K562 (cell line): ENCODE measurements at regions not wholly inside any gene's neighbourhood (a gene's known extent, or its start where the extent isn't known, plus 50 kb on each side); places are given as distances from the start of the nearest gene placed in this dataset.

ENCODE experiments used
- ATAC-seq: fragments of 200-7000 bp; cut with Tn5 transposase; 3 replicates; pipeline ENCODE4 v1.9.1; 2020; ENCODE audit warnings: moderate library complexity
- BruUV-seq: library from RNA; stranded (reverse); fragments of 400-500 nt; replicated peaks from 2 replicates; lab custom pipeline; 2021; lab: Mats Ljungman, UMichigan
- CTCF ChIA-PET: fragments of 300-600 bp; formaldehyde crosslinking; extraction: SDS; loops from one replicate; lab custom pipeline; 2021; ENCODE audit warnings: low intra/inter-chr PET ratio; lab: Yijun Ruan, JAX
- POLR2A ChIA-PET: fragments of 300-600, 350-650 bp; sonication (Branson Sonifier 250); formaldehyde crosslinking; extraction: SDS; loops from one replicate; lab custom pipeline; 2021; ENCODE audit warnings: antibody characterized with exemption, inconsistent platforms; lab: Yijun Ruan, JAX
- DNase-seq, 4 experiments: peaks; one replicate each; pipeline versions ENCODE4 v3.0.0 to v3.0.0-alpha.2; 2011 to 2018; ENCODE audit warnings: low spot score in 3 of 4, mixed read lengths in 3 of 4; ENCODE audit errors: extremely low read depth in 1 of 4
- FAIRE-seq: peaks from 2 replicates; lab custom pipeline; 2011; peaks lifted over from hg19 to GRCh38; lab: Jason Lieb, UNC
- H2AFZ ChIP-seq: 2 replicates; pipeline ENCODE4 v1.6.0; 2011; ENCODE audit warnings: low read depth, low read length, control low read depth, inconsistent platforms
- H3K27ac ChIP-seq: fragments of 200-600 bp; 3 replicates; pipeline ENCODE4 v1.8.0; 2011; ENCODE audit warnings: low read depth, mild to moderate bottlenecking, control low read depth, inconsistent platforms, low read length, moderate library complexity, mixed read lengths; ENCODE audit errors: extremely low read depth
- H3K27me3 ChIP-seq, 2 experiments: fragments of 300-600 bp in 1 of 2; 2 replicates in 1 of 2; 3 replicates in 1 of 2; pipeline versions ENCODE4 v1.6.0 to v1.8.0; 2011; ENCODE audit warnings: inconsistent platforms in 2 of 2, low read length in 2 of 2, mild to moderate bottlenecking in 1 of 2, mixed read lengths in 1 of 2, moderate library complexity in 1 of 2; ENCODE audit not compliant: control insufficient read depth in 2 of 2, insufficient read depth in 2 of 2
- H3K36me3 ChIP-seq: fragments of 300-600 bp; 3 replicates; pipeline ENCODE4 v1.8.0; 2011; ENCODE audit warnings: mild to moderate bottlenecking, low read length, inconsistent platforms; ENCODE audit not compliant: control insufficient read depth, insufficient read depth
- H3K4me1 ChIP-seq, 2 experiments: fragments of 200-600 bp in 1 of 2; replicated peaks in 1 of 2; 2 replicates in 1 of 2; 3 replicates in 1 of 2; pipeline versions ENCODE4 v1.5.1 to v1.8.0; 2011; ENCODE audit warnings: inconsistent platforms in 2 of 2, low read length in 2 of 2, mild to moderate bottlenecking in 1 of 2, mixed read lengths in 1 of 2, moderate library complexity in 1 of 2; ENCODE audit not compliant: control insufficient read depth in 2 of 2, insufficient read depth in 2 of 2
- H3K4me2 ChIP-seq: 2 replicates; pipeline ENCODE4 v1.6.1; 2011; ENCODE audit warnings: low read length, control low read depth, inconsistent platforms, mixed read lengths; ENCODE audit not compliant: insufficient read depth
- H3K4me3 ChIP-seq: fragments of 200-600 bp; sonication (generic), shearing (Covaris generic); 2 replicates; pipeline ENCODE4 v1.5.1; 2016; ENCODE audit warnings: control low read depth, inconsistent platforms
- H3K79me2 ChIP-seq: fragments of 200-600 bp; 3 replicates; pipeline ENCODE4 v1.8.0; 2011; ENCODE audit warnings: low read length, inconsistent platforms; ENCODE audit not compliant: control insufficient read depth, insufficient read depth
- H3K9ac ChIP-seq, 2 experiments: 2 replicates each; pipeline versions ENCODE4 v1.6.0 to v1.6.1; 2011; ENCODE audit warnings: low read depth in 2 of 2, low read length in 2 of 2, control low read depth in 1 of 2, inconsistent platforms in 1 of 2, mild to moderate bottlenecking in 1 of 2, mixed read lengths in 1 of 2; ENCODE audit not compliant: insufficient read depth in 1 of 2
- H3K9me1 ChIP-seq: one replicate; pipeline ENCODE4 v1.6.0; 2011; ENCODE audit warnings: inconsistent platforms, mild to moderate bottlenecking, low read length, moderate library complexity; ENCODE audit not compliant: control insufficient read depth, insufficient read depth
- H3K9me3 ChIP-seq: replicated peaks from 2 replicates; pipeline ENCODE4 v1.5.1; 2011; ENCODE audit warnings: low read depth, low read length, inconsistent platforms; ENCODE audit not compliant: control insufficient read depth, insufficient read depth
- H4K20me1 ChIP-seq: replicated peaks from 2 replicates; pipeline ENCODE4 v1.6.1; 2011; ENCODE audit warnings: low read length, inconsistent platforms, mixed read lengths; ENCODE audit not compliant: control insufficient read depth, insufficient read depth
- ELF2 ChIP-seq: fragments of 250-450 bp; sonication (Bioruptor Pico); IDR thresholded peaks from 2 replicates; pipeline ENCODE4 v1.5.0; 2021; ENCODE audit warnings: mild to moderate bottlenecking
- EZH2 ChIP-seq: IDR thresholded peaks from 2 replicates; pipeline ENCODE4 v1.6.1; 2012; ENCODE audit warnings: low read depth, mild to moderate bottlenecking, inconsistent platforms, low read length, borderline replicate concordance
- GATAD2A ChIP-seq: fragments of 450-650 bp; IDR thresholded peaks from 2 replicates; pipeline ENCODE4 v1.6.1; 2017
- GTF2A2 ChIP-seq: IDR thresholded peaks from 2 replicates; pipeline ENCODE4 v1.6.1; 2016; ENCODE audit warnings: mild to moderate bottlenecking, missing genetic modification characterization, missing compliant biosample characterization
- MCM2 ChIP-seq: fragments of 450-650 bp; IDR thresholded peaks from 2 replicates; pipeline ENCODE4 v1.6.1; 2017; ENCODE audit warnings: low read depth, mild to moderate bottlenecking
- NFRKB ChIP-seq: fragments of 450-650 bp; IDR thresholded peaks from 2 replicates; pipeline ENCODE4 v1.6.1; 2016; ENCODE audit warnings: low read depth
- PCBP2 ChIP-seq: fragments of 200-400 bp; formaldehyde crosslinking; IDR thresholded peaks from 2 replicates; pipeline ENCODE4 v1.6.1; 2018; ENCODE audit warnings: low read length, low read depth, mild to moderate bottlenecking, moderate library complexity; ENCODE audit not compliant: poor library complexity, severe bottlenecking
- WHSC1 ChIP-seq: IDR thresholded peaks from one replicate; pipeline ENCODE4 v1.6.1; 2012; ENCODE audit warnings: low read length, control low read depth, inconsistent platforms
- ZNF165 ChIP-seq: fragments of 250-450 bp; sonication (Bioruptor Pico); IDR thresholded peaks from 2 replicates; pipeline ENCODE4 v1.4.0; 2020; ENCODE audit warnings: borderline replicate concordance
- ZNF282 ChIP-seq: sonication (generic); formaldehyde crosslinking; IDR thresholded peaks from 2 replicates; pipeline ENCODE4 v1.8.1; 2023; ENCODE audit warnings: missing genetic modification reagents
- WGBS: fragments of 100-300 bp; shearing (Covaris generic); methylation state at CpG from one replicate; pipeline ENCODE4 v1.1.6; 2016; ENCODE audit warnings: low coverage, mixed read lengths; ENCODE audit not compliant: insufficient coverage; ENCODE audit errors: missing lambda C conversion rate; 5-methylcytosine and 5-hydroxymethylcytosine counted together
- in situ Hi-C: fragments of 300-500 bp; cut with MboI; formaldehyde crosslinking; loops from 4 replicates; pipeline ENCODE4 v1.15.0; 2018; ENCODE audit warnings: inconsistent platforms, mixed read lengths
- intact Hi-C: fragments of 100-400 bp; cut with micrococcal nuclease; formaldehyde crosslinking; loops from 2 replicates; pipeline ENCODE4 v1.14.2; 2022
- TF ChIP-seq, protein P1 (sequence below): fragments of 250-450 bp; sonication (Bioruptor Pico); IDR thresholded peaks from 2 replicates; pipeline ENCODE4 v1.8.0; 2022; ENCODE audit warnings: inconsistent platforms
- TF ChIP-seq, protein P2 (sequence below), 2 experiments: fragments of 450-650 bp; IDR thresholded peaks; 2 replicates each; pipeline ENCODE4 v1.6.1; 2016
- TF ChIP-seq, protein P3 (sequence below): sonication (generic); formaldehyde crosslinking; IDR thresholded peaks from 2 replicates; pipeline ENCODE4 v1.8.1; 2023; ENCODE audit warnings: mild to moderate bottlenecking, missing genetic modification reagents
- TF ChIP-seq, protein P4 (sequence below): fragments of 250-450 bp; sonication (Bioruptor Pico); IDR thresholded peaks from 2 replicates; pipeline ENCODE4 v1.4.0; 2020; ENCODE audit warnings: borderline replicate concordance
- TF ChIP-seq, protein P5 (sequence below): fragments of 250-450 bp; sonication (Bioruptor Pico); IDR thresholded peaks from 2 replicates; pipeline ENCODE4 v1.9.0; 2021; ENCODE audit warnings: mild to moderate bottlenecking, inconsistent platforms

DNA sequence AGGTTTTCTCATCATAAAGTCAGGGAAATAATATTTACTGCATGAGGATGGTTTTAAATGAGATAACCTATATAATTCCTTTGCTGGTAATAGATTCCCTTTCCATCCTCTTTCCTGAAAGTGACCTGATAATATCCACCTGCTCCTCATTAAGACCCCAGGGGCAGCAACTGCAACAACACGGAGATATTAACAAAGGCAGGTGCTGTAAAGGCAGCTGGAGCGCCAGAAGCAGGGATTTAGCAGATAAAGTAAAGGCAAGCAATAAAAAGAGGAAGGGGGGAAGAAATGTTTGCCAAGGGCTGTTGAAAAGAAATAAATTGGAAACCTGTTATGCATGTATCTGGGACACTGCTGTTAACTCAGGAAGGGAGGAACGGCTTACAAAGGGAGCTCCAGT, 472.6 kb upstream of the KLHL29 start (continued):
- TF ChIP-seq, protein P1, sequence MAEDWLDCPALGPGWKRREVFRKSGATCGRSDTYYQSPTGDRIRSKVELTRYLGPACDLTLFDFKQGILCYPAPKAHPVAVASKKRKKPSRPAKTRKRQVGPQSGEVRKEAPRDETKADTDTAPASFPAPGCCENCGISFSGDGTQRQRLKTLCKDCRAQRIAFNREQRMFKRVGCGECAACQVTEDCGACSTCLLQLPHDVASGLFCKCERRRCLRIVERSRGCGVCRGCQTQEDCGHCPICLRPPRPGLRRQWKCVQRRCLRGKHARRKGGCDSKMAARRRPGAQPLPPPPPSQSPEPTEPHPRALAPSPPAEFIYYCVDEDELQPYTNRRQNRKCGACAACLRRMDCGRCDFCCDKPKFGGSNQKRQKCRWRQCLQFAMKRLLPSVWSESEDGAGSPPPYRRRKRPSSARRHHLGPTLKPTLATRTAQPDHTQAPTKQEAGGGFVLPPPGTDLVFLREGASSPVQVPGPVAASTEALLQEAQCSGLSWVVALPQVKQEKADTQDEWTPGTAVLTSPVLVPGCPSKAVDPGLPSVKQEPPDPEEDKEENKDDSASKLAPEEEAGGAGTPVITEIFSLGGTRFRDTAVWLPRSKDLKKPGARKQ, result no peak
- TF ChIP-seq, protein P2, sequence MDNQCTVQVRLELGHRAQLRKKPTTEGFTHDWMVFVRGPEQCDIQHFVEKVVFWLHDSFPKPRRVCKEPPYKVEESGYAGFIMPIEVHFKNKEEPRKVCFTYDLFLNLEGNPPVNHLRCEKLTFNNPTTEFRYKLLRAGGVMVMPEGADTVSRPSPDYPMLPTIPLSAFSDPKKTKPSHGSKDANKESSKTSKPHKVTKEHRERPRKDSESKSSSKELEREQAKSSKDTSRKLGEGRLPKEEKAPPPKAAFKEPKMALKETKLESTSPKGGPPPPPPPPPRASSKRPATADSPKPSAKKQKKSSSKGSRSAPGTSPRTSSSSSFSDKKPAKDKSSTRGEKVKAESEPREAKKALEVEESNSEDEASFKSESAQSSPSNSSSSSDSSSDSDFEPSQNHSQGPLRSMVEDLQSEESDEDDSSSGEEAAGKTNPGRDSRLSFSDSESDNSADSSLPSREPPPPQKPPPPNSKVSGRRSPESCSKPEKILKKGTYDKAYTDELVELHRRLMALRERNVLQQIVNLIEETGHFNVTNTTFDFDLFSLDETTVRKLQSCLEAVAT (IDR thresholded peaks at IDR 0.05), result no peak
- no peak for TF ChIP-seq MCM2
- TF ChIP-seq ELF2, result no peak

DNA sequence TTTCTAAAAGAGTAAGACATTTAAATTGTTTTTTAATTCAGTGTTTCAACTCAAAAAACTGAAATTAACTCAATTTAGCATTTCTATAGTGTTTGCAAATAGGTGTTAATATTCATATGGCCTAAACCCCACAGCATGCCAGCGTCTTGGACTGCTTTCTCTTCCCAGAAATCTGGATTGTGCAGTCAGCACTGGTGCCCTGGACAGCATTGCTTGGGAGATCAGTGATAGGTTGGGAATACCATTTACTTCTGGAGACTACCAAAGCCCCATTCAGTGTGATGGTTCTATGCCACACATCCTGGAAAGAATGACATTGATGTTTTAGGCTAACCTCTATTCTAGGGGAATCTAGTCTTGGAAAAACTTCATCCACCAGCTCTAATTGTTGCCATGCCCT, 455.0 kb upstream of the KLHL29 start:
- H3K9me1 ChIP-seq, result no peaks in the 10 kb centered on the region
- H3K9ac ChIP-seq, result no peak overlapping the region
- no peak for DNase-seq
- WGBS, result 0% methylated on average over 1 of the region's 1 CpG
- no peak for FAIRE-seq
- no peak overlapping the region for H3K4me3 ChIP-seq
- peaks cover 2% of the 10 kb centered on the region; the same call in 1 of the 2 replicates for H3K9me3 ChIP-seq
- H4K20me1 ChIP-seq, result no peaks in the 10 kb centered on the region
- H3K36me3 ChIP-seq, result no peaks in the 10 kb centered on the region
- intact Hi-C loops, result no loop called here
- no peak overlapping the region for H2AFZ ChIP-seq
- H3K4me1 ChIP-seq, result no peaks in the 10 kb centered on the region
- no peaks in the 10 kb centered on the region for H3K79me2 ChIP-seq
- no peaks in the 10 kb centered on the region for H3K27me3 ChIP-seq
- H3K4me2 ChIP-seq, result no peak overlapping the region
- no TSS peak for BruUV-seq
- in situ Hi-C loops, result no loop called here
- ChIA-PET POLR2A (interaction anchor here (0.5 kb wide), 1 partner anchor 1523 kb away, joined by 3 read pairs; no protein-coding TSS in a partner anchor), CTCF (no interaction called here)
- no peak for ATAC-seq
- H3K27ac ChIP-seq, result no peak overlapping the region
- TF ChIP-seq GATAD2A (no peak), ZNF282 (CRISPR knock-in tag) (no peak), WHSC1 (no peak), NFRKB (no peak), EZH2 (no peak), PCBP2 (no peak), ZNF165 (no peak), GTF2A2 (tag) (no peak)
- TF ChIP-seq, protein P3, sequence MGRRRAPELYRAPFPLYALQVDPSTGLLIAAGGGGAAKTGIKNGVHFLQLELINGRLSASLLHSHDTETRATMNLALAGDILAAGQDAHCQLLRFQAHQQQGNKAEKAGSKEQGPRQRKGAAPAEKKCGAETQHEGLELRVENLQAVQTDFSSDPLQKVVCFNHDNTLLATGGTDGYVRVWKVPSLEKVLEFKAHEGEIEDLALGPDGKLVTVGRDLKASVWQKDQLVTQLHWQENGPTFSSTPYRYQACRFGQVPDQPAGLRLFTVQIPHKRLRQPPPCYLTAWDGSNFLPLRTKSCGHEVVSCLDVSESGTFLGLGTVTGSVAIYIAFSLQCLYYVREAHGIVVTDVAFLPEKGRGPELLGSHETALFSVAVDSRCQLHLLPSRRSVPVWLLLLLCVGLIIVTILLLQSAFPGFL (CRISPR knock-in tag), result no peak
- TF ChIP-seq, protein P4, sequence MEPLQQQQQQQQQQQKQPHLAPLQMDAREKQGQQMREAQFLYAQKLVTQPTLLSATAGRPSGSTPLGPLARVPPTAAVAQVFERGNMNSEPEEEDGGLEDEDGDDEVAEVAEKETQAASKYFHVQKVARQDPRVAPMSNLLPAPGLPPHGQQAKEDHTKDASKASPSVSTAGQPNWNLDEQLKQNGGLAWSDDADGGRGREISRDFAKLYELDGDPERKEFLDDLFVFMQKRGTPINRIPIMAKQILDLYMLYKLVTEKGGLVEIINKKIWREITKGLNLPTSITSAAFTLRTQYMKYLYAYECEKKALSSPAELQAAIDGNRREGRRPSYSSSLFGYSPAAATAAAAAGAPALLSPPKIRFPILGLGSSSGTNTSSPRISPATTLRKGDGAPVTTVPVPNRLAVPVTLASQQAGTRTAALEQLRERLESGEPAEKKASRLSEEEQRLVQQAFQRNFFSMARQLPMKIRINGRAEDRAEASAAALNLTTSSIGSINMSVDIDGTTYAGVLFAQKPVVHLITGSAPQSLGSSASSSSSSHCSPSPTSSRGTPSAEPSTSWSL (CRISPR knock-in tag), result no peak
- TF ChIP-seq, protein P5, sequence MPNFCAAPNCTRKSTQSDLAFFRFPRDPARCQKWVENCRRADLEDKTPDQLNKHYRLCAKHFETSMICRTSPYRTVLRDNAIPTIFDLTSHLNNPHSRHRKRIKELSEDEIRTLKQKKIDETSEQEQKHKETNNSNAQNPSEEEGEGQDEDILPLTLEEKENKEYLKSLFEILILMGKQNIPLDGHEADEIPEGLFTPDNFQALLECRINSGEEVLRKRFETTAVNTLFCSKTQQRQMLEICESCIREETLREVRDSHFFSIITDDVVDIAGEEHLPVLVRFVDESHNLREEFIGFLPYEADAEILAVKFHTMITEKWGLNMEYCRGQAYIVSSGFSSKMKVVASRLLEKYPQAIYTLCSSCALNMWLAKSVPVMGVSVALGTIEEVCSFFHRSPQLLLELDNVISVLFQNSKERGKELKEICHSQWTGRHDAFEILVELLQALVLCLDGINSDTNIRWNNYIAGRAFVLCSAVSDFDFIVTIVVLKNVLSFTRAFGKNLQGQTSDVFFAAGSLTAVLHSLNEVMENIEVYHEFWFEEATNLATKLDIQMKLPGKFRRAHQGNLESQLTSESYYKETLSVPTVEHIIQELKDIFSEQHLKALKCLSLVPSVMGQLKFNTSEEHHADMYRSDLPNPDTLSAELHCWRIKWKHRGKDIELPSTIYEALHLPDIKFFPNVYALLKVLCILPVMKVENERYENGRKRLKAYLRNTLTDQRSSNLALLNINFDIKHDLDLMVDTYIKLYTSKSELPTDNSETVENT (CRISPR knock-in tag), result no peak
